ENCODE measurements at regions not wholly inside any gene's neighbourhood (a gene's known extent, or its start where the extent isn't known, plus 50 kb on each side); places are given as distances from the start of the nearest gene placed in this dataset.

DNA sequence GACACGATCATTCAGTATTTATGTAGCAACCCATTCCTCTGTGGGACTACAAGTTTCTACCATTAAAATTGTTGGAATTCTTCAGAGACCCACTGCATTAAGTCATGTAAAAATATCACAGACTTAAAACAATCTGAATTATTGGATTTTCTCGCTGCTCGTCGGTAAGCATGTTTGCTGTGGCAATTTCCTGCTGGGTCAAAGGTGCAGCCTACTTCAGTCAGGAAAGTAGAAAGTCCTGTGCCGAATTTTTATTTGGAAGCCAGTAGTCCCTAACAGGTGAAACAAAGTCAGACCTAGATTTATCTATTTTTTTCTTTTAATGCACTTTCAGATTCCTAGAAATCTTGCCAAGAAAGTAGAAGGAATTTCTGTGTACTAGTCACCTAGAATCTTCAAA, 110.4 kb upstream of the MYL2 start:
- Histone ChIP-seq H3K4me3 (replicated peaks in 1 of 2; ENCODE audit: low read depth in 1 of 2, low read length in 2 of 2) (no peak overlapping the region), H3K9ac (ENCODE audit: low read length) (no peak overlapping the region), H3K27ac (ENCODE audit: low read depth, low read length) (no peak overlapping the region), H4K20me1 (ENCODE audit: insufficient read depth) (no peaks in the 10 kb centered on the region), H3K27me3 (ENCODE audit: insufficient read depth, low read length) (0 out of 2 replicates have a peak, but pooled peaks cover 3% of the 10 kb centered on the region), H3K4me2 (ENCODE audit: low read length) (no peak overlapping the region), H3K4me1 (ENCODE audit: control insufficient read depth in 1 of 2, insufficient read depth in 2 of 2, low read length in 2 of 2) (no peaks in the 10 kb centered on the region; a peak in 1 of 4 replicates), H2AFZ (ENCODE audit: low read depth, low read length, poor library complexity, severe bottlenecking) (no peak overlapping the region), H3K9me2 (ENCODE audit: insufficient read depth) (no peaks in the 10 kb centered on the region), H3K79me2 (ENCODE audit: insufficient read depth, low read length) (no peaks in the 10 kb centered on the region), H3K36me3 (ENCODE audit: control insufficient read depth in 1 of 2, insufficient read depth in 2 of 2, low read length in 2 of 2) (no peaks in the 10 kb centered on the region), H3K9me3 (ENCODE audit: control insufficient read depth in 1 of 2, insufficient read depth in 1 of 2, low read depth in 1 of 2, low read length in 2 of 2) (no peaks in the 10 kb centered on the region)
- POLR2A ChIA-PET: no interaction called here
- CTCF ChIA-PET: no interaction called here
- DNase-seq (ENCODE audit: low read depth, low spot score): no peak
- no TSS peak for BruUV-seq (replicated peaks)
- no peak for ATAC-seq
- intact Hi-C loops (cut with micrococcal nuclease): no loop called here
- no peak for TF ChIP-seq RAD21 (IDR thresholded peaks at IDR 0.05; ENCODE audit: low read depth)
- TF ChIP-seq, protein P1, sequence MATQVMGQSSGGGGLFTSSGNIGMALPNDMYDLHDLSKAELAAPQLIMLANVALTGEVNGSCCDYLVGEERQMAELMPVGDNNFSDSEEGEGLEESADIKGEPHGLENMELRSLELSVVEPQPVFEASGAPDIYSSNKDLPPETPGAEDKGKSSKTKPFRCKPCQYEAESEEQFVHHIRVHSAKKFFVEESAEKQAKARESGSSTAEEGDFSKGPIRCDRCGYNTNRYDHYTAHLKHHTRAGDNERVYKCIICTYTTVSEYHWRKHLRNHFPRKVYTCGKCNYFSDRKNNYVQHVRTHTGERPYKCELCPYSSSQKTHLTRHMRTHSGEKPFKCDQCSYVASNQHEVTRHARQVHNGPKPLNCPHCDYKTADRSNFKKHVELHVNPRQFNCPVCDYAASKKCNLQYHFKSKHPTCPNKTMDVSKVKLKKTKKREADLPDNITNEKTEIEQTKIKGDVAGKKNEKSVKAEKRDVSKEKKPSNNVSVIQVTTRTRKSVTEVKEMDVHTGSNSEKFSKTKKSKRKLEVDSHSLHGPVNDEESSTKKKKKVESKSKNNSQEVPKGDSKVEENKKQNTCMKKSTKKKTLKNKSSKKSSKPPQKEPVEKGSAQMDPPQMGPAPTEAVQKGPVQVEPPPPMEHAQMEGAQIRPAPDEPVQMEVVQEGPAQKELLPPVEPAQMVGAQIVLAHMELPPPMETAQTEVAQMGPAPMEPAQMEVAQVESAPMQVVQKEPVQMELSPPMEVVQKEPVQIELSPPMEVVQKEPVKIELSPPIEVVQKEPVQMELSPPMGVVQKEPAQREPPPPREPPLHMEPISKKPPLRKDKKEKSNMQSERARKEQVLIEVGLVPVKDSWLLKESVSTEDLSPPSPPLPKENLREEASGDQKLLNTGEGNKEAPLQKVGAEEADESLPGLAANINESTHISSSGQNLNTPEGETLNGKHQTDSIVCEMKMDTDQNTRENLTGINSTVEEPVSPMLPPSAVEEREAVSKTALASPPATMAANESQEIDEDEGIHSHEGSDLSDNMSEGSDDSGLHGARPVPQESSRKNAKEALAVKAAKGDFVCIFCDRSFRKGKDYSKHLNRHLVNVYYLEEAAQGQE (IDR thresholded peaks at IDR 0.05; ENCODE audit: low read depth): no peak
- no peak for TF ChIP-seq ELF1 (IDR thresholded peaks at IDR 0.05; ENCODE audit: borderline replicate concordance, low read depth)
- no peak for TF ChIP-seq CEBPB (IDR thresholded peaks at IDR 0.05; ENCODE audit: low read depth)
- TF ChIP-seq POLR2AphosphoS5 (IDR thresholded peaks at IDR 0.05; ENCODE audit: low read depth, low read length): no peak
- TF ChIP-seq ZNF274 (IDR thresholded peaks at IDR 0.05; ENCODE audit: low read depth, low read length): no peak
- no peak for TF ChIP-seq JUND (IDR thresholded peaks at IDR 0.05)
- TF ChIP-seq, protein P2, sequence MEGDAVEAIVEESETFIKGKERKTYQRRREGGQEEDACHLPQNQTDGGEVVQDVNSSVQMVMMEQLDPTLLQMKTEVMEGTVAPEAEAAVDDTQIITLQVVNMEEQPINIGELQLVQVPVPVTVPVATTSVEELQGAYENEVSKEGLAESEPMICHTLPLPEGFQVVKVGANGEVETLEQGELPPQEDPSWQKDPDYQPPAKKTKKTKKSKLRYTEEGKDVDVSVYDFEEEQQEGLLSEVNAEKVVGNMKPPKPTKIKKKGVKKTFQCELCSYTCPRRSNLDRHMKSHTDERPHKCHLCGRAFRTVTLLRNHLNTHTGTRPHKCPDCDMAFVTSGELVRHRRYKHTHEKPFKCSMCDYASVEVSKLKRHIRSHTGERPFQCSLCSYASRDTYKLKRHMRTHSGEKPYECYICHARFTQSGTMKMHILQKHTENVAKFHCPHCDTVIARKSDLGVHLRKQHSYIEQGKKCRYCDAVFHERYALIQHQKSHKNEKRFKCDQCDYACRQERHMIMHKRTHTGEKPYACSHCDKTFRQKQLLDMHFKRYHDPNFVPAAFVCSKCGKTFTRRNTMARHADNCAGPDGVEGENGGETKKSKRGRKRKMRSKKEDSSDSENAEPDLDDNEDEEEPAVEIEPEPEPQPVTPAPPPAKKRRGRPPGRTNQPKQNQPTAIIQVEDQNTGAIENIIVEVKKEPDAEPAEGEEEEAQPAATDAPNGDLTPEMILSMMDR (IDR thresholded peaks at IDR 0.05 in 2 of 3, conservative IDR thresholded peaks at IDR 0.05 in 1 of 3; ENCODE audit: borderline replicate concordance in 1 of 3, insufficient read depth in 1 of 3, low read depth in 2 of 3, low read length in 2 of 3): no peak
- no peak for TF ChIP-seq SRF (IDR thresholded peaks at IDR 0.05; ENCODE audit: low read depth)
- TF ChIP-seq SIN3A (IDR thresholded peaks at IDR 0.05; ENCODE audit: low read depth): no peak
- no peak for TF ChIP-seq TCF7L2 (IDR thresholded peaks at IDR 0.05; ENCODE audit: borderline replicate concordance, extremely low read depth, insufficient read depth, insufficient read length)
- no peak for TF ChIP-seq EZH2 (IDR thresholded peaks at IDR 0.05)
- TF ChIP-seq, protein P3, sequence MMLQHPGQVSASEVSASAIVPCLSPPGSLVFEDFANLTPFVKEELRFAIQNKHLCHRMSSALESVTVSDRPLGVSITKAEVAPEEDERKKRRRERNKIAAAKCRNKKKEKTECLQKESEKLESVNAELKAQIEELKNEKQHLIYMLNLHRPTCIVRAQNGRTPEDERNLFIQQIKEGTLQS (IDR thresholded peaks at IDR 0.05): no peak
- RAD21 ChIA-PET (ENCODE audit: low non-redundant PET in 1 of 2, low total read pairs in 2 of 2, uncharacterized antibody in 2 of 2, unreplicated experiment in 2 of 2): no interaction called here
